WI38 (cell line): ENCODE measurements at regions not wholly inside any gene's neighbourhood (a gene's known extent, or its start where the extent isn't known, plus 50 kb on each side); places are given as distances from the start of the nearest gene placed in this dataset.
"Not testable (repeated sequence)": the region's sequence is repeated elsewhere in the genome, so short reads cannot be mapped to it uniquely, and the experiment has no call there.

Experiments
- H3K4me3 ChIP-seq: 2 replicates; pipeline ENCODE4 v1.5.1; 2011; ENCODE audit warnings: low read depth, mild to moderate bottlenecking, control low read depth, low read length
- TF ChIP-seq, protein P1 (sequence below): IDR thresholded peaks from 2 replicates; pipeline ENCODE4 v1.5.1; 2012; ENCODE audit warnings: low read depth, mild to moderate bottlenecking, control low read depth, low read length

GRCh38 chr5:164312801-164313200 lies 807.4 kb downstream of the MAT2B start:
- TF ChIP-seq, protein P1, sequence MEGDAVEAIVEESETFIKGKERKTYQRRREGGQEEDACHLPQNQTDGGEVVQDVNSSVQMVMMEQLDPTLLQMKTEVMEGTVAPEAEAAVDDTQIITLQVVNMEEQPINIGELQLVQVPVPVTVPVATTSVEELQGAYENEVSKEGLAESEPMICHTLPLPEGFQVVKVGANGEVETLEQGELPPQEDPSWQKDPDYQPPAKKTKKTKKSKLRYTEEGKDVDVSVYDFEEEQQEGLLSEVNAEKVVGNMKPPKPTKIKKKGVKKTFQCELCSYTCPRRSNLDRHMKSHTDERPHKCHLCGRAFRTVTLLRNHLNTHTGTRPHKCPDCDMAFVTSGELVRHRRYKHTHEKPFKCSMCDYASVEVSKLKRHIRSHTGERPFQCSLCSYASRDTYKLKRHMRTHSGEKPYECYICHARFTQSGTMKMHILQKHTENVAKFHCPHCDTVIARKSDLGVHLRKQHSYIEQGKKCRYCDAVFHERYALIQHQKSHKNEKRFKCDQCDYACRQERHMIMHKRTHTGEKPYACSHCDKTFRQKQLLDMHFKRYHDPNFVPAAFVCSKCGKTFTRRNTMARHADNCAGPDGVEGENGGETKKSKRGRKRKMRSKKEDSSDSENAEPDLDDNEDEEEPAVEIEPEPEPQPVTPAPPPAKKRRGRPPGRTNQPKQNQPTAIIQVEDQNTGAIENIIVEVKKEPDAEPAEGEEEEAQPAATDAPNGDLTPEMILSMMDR, result no peak
- no peak overlapping the region for H3K4me3 ChIP-seq

GRCh38 chr5:164317676-164318075 lies 812.3 kb downstream of the MAT2B start:
- TF ChIP-seq, protein P1, result no peak
- no peak overlapping the region for H3K4me3 ChIP-seq

DNA sequence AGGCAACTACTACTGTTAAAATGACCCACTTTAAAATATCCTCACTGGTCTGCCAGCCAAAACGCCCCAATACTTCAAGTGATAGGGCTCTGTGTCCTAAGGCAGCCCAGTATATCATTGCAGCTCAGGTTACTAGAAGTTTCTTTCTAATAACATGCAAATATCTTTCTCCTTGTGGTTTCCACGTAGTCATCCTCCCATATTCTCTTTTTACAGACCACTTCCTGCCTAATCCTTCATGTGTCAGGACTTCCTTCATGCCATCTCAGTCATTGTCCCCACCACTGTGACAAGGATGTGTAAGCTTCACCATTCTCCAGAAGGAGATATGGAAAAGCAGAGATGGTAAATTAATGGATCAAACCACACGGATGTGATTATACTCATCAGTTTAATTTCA lies 813.7 kb downstream of the MAT2B start:
- H3K4me3 ChIP-seq, result no peak overlapping the region
- TF ChIP-seq, protein P1, result no peak

GRCh38 chr5:164324239-164324638 lies 818.8 kb downstream of the MAT2B start:
- TF ChIP-seq, protein P1, result no peak

GRCh38 chr5:164326219-164326618 lies 820.8 kb downstream of the MAT2B start:
- no peak overlapping the region for H3K4me3 ChIP-seq
- TF ChIP-seq, protein P1, result no peak

More at GRCh38 chr5:164324239-164324638, 818.8 kb downstream of the MAT2B start:
- H3K4me3 ChIP-seq, result no peak overlapping the region

DNA sequence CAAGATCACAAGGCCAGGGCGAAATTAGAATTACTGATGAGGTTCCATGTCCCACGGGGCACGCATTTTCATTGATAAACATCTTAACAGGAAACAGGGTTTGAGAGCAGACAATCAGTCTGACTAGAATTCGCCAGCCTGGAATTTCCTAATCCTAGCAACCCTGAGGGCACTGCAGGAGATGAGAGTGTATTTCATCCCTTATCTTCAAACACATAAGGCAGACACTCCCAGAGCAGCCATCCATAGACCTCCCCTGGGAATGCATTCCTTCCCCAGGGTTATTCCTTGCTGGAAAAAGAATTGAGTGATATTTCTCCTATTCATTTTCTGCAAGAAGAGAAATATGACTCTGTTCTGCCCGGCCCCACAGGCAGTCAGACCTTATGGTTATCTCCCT lies 821.7 kb downstream of the MAT2B start:
- not testable (repeated sequence) for H3K4me3 ChIP-seq

DNA sequence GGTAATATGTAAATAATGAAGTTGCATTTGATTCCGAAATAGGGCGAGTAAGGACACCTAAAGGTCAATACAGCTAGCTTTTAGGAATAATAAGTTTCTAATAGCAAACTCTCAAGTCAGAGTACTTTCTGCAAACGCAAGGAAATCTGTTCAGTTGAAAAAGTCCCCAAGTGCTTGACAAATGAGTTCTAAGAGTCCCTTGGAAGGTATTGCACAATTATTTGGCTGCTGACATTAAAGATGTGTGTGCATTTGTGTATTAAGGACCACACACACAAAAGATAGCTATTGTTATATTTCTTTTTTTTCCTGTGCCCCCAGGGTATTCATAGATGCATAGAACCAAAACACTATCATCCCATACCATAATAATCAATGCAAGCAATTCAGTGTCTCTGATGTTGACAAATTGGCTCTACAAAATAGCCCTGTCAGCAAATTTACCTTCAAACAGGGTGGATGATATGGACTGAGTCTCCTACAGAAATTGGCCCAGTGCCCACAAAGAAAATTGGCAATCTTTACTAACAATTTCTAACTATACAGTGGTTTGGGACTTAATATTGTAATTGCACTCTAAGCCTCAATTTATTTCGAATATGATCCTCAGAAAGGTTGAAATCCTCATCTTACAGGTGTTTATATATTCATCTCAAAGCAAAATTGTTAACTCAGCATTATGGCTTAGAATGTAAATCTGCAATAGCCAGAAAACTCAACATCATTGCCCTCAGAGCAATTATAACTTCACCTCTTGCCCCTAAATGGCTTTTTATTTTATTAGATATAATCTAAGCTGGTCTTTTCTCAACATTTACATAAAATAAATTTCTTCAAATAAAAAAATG lies 827.2 kb downstream of the MAT2B start:
- no peak overlapping the region for H3K4me3 ChIP-seq
- TF ChIP-seq, protein P1, result no peak
